Natural killer cell (primary cell): ENCODE measurements at regions not wholly inside any gene's neighbourhood (a gene's known extent, or its start where the extent isn't known, plus 50 kb on each side); places are given as distances from the start of the nearest gene placed in this dataset.

Source experiments
- ATAC-seq, 3 donors: fragments of 150-1000 bp in 2 of 3; fragments of 200-7000 bp in 1 of 3; cut with Tn5 transposase; 1 replicate in 1 of 3; 2 replicates in 2 of 3; pipeline ENCODE4 v1.10.0; 2021; ENCODE audit warnings: mild to moderate bottlenecking in 2 of 3, moderate library complexity in 2 of 3
- DNase-seq, 2 donors: peaks; one replicate each; pipeline versions ENCODE4 v3.0.0 to v3.0.0-alpha.2; 2013 to 2021; ENCODE audit warnings: mixed read lengths in 1 of 2
- H3K27ac ChIP-seq: one replicate; pipeline ENCODE4 v1.5.1; 2013; ENCODE audit warnings: mild to moderate bottlenecking, low read length
- H3K27me3 ChIP-seq: one replicate; pipeline ENCODE4 v1.6.1; 2013; ENCODE audit warnings: low read length; ENCODE audit not compliant: control insufficient read depth, insufficient read depth
- H3K36me3 ChIP-seq: one replicate; pipeline ENCODE4 v1.6.1; 2013; ENCODE audit warnings: low read length; ENCODE audit not compliant: control insufficient read depth, insufficient read depth
- H3K4me1 ChIP-seq: one replicate; pipeline ENCODE4 v1.6.1; 2013; ENCODE audit warnings: low read length; ENCODE audit not compliant: control insufficient read depth, insufficient read depth
- H3K4me3 ChIP-seq: one replicate; pipeline ENCODE4 v1.5.1; 2013; ENCODE audit warnings: low read length
- H3K9me3 ChIP-seq: one replicate; pipeline ENCODE4 v1.6.1; 2013; ENCODE audit warnings: low read length; ENCODE audit not compliant: control insufficient read depth, insufficient read depth
- H3K27ac Mint-ChIP-seq, 2 donors: one replicate each; pipeline ENCODE4 v1.8.0; 2022; ENCODE audit warnings: mild to moderate bottlenecking in 2 of 2, mixed read lengths in 2 of 2, moderate library complexity in 1 of 2
- H3K27me3 Mint-ChIP-seq, 2 donors: one replicate each; pipeline ENCODE4 v1.8.0; 2022; ENCODE audit warnings: low read depth in 2 of 2, mixed read lengths in 2 of 2
- H3K36me3 Mint-ChIP-seq: one replicate; pipeline ENCODE4 v1.8.0; 2022; ENCODE audit warnings: mixed read lengths
- H3K4me1 Mint-ChIP-seq, 2 donors: one replicate each; pipeline ENCODE4 v1.8.0; 2022; ENCODE audit warnings: mixed read lengths in 2 of 2
- H3K4me3 Mint-ChIP-seq: one replicate; pipeline ENCODE4 v1.8.0; 2022; ENCODE audit warnings: mild to moderate bottlenecking, moderate library complexity, mixed read lengths
- H3K9me3 Mint-ChIP-seq, 2 donors: one replicate each; pipeline ENCODE4 v1.8.0; 2022; ENCODE audit warnings: mixed read lengths in 2 of 2
- WGBS: methylation state at CpG from one replicate; pipeline ENCODE4 v1.1.7; 2013; ENCODE audit warnings: missing lambda C conversion rate; ENCODE audit not compliant: insufficient coverage; 5-methylcytosine and 5-hydroxymethylcytosine counted together
- intact Hi-C: fragments of 100-400 bp; cut with micrococcal nuclease; formaldehyde crosslinking; loops from one replicate; pipeline ENCODE4 v1.14.2; 2022
- TF ChIP-seq, protein P1 (sequence below): fragments of 200-600 bp; IDR thresholded peaks from one replicate; pipeline ENCODE4 v1.8.0; 2022; ENCODE audit warnings: antibody characterized with exemption

DNA sequence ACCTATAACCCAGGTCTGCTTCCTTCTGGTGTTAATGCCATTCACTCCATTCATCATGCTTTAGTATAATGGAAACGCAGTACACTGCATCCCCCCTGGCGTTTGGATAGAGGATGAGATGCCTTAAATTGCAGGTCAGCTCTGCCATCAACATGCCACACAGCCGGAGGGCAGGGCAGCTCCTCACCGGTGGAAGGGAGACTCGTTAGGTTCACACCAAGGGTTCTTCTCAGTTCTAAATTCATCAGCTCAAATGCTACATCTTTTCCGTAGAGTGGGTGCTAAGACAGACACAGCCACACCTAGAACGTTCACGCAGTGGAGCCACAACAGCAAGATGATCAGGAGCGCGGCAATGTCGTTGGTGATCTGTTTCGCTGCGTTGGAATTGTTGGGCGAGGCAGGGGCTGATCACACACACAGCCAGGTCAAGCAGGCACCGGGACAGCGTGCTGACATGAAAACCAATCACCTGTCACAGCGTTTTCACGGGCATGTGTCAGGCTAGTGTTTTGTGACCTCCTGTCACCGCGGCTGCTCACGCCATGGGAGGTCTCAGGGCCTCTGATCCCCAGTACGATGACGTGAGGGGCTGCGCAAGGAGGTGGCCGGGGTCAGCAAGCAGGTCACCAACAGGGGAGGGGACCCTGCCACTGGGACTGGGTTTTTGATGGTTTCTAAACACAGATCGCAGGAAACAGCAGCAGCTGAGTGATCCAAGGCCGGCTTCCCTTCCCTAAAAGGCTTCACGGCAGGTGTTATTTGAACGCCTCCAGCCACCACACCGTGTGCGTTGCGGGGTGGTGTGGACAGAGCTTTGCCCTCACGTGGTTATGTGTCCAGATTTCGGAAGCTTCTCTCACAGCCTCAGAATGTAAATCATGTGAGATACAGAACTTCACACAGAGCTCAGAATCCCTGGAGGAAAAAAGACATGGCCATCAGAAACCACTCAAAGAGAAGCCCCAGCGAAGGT, 94.3 kb upstream of the IRS2 start:
- H3K4me1 Mint-ChIP-seq = no peaks in the 10 kb centered on the region
- H3K27ac ChIP-seq = no peak overlapping the region
- DNase-seq (no peak), ATAC-seq (no peak)
- H3K9me3 Mint-ChIP-seq = no peaks in the 10 kb centered on the region
- TF ChIP-seq, protein P1, sequence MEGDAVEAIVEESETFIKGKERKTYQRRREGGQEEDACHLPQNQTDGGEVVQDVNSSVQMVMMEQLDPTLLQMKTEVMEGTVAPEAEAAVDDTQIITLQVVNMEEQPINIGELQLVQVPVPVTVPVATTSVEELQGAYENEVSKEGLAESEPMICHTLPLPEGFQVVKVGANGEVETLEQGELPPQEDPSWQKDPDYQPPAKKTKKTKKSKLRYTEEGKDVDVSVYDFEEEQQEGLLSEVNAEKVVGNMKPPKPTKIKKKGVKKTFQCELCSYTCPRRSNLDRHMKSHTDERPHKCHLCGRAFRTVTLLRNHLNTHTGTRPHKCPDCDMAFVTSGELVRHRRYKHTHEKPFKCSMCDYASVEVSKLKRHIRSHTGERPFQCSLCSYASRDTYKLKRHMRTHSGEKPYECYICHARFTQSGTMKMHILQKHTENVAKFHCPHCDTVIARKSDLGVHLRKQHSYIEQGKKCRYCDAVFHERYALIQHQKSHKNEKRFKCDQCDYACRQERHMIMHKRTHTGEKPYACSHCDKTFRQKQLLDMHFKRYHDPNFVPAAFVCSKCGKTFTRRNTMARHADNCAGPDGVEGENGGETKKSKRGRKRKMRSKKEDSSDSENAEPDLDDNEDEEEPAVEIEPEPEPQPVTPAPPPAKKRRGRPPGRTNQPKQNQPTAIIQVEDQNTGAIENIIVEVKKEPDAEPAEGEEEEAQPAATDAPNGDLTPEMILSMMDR = no peak
- intact Hi-C loops = no loop called here
- no peaks in the 10 kb centered on the region for H3K36me3 ChIP-seq
- H3K27ac Mint-ChIP-seq = no peak overlapping the region
- H3K36me3 Mint-ChIP-seq = no peaks in the 10 kb centered on the region
- no peak overlapping the region for H3K4me3 ChIP-seq
- H3K27me3 ChIP-seq = no peaks in the 10 kb centered on the region
- 89% methylated on average over 35 of the region's 35 CpGs for WGBS
- H3K4me1 ChIP-seq = no peaks in the 10 kb centered on the region
- H3K4me3 Mint-ChIP-seq = no peak overlapping the region
- no peaks in the 10 kb centered on the region for H3K9me3 ChIP-seq
- H3K27me3 Mint-ChIP-seq = peaks cover 0 to 3% of the 10 kb centered on the region in 2 donors

DNA sequence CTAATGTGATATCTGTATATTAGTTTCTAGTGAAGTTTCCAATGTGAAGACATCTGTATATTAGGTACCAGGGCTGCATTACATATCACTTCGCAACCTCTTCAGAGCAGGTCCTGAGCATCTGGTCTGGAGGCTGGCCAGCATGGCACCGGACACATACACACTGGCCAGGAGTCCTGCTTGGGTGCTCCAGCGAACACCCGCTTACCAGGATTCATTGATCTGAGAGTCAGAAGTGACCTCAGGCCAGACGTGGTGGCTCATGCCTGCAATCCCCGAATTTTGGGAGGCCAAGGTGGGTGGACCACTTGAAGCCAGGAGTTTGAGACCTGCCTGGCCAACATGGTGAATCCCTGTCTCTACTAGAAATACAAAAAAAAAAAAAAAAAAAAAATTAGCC, 93.0 kb upstream of the IRS2 start:
- H3K27ac Mint-ChIP-seq = no peak overlapping the region
- no peaks in the 10 kb centered on the region for H3K4me1 Mint-ChIP-seq
- H3K4me3 Mint-ChIP-seq = no peak overlapping the region
- Histone ChIP-seq H3K36me3 (no peaks in the 10 kb centered on the region), H3K9me3 (no peaks in the 10 kb centered on the region), H3K4me1 (no peaks in the 10 kb centered on the region), H3K27me3 (no peaks in the 10 kb centered on the region), H3K4me3 (no peak overlapping the region), H3K27ac (no peak overlapping the region)
- TF ChIP-seq, protein P1 = no peak
- no peaks in the 10 kb centered on the region for H3K36me3 Mint-ChIP-seq
- intact Hi-C loops = no loop called here
- H3K27me3 Mint-ChIP-seq = peaks cover 5 to 11% of the 10 kb centered on the region in 2 donors
- no peaks in the 10 kb centered on the region for H3K9me3 Mint-ChIP-seq
- ATAC-seq (no peak), DNase-seq (no peak)
- 91% methylated on average over 6 of the region's 6 CpGs for WGBS

DNA sequence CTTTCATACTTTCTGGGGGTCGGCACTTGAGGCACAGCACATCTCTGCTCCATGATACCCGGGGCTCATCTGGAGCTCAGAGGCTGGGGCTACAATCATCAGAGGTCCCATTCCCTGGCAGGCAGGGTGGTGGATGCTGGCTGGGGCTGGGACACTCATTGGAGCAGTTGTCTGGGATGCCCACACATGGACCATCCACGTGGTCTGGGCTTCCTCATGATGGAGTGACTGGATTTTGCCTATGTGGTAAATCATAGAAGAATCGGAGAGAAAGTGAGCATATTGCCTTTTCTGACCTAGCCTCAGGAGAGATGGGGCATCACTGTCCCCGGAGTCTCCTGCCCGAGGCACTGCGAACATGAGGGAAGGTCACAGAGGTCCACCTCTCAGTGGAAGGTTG, 91.4 kb upstream of the IRS2 start:
- H3K4me3 ChIP-seq = no peak overlapping the region
- Mint-ChIP-seq H3K27me3 (peaks cover 5 to 22% of the 10 kb centered on the region in 2 donors), H3K36me3 (no peaks in the 10 kb centered on the region), H3K27ac (no peak overlapping the region), H3K4me1 (no peaks in the 10 kb centered on the region), H3K9me3 (no peaks in the 10 kb centered on the region), H3K4me3 (no peak overlapping the region)
- no peak for DNase-seq
- 93% methylated on average over 7 of the region's 7 CpGs for WGBS
- H3K27ac ChIP-seq = no peak overlapping the region
- TF ChIP-seq, protein P1 = no peak
- no peaks in the 10 kb centered on the region for H3K27me3 ChIP-seq
- H3K9me3 ChIP-seq = no peaks in the 10 kb centered on the region
- intact Hi-C loops = no loop called here
- H3K36me3 ChIP-seq = no peaks in the 10 kb centered on the region
- ATAC-seq = no peak
- H3K4me1 ChIP-seq = no peaks in the 10 kb centered on the region
